GM19324 (cell line): ENCODE measurements at regions not wholly inside any gene's neighbourhood (a gene's known extent, or its start where the extent isn't known, plus 50 kb on each side); places are given as distances from the start of the nearest gene placed in this dataset.

ENCODE experiments used
- ATAC-seq: cut with Tn5 transposase; IDR thresholded peaks from one replicate; pipeline ENCODE4 v1.9.1; 2021; ENCODE audit warnings: mild to moderate bottlenecking, moderate library complexity; ENCODE audit not compliant: unreplicated experiment, low FRiP score

DNA sequence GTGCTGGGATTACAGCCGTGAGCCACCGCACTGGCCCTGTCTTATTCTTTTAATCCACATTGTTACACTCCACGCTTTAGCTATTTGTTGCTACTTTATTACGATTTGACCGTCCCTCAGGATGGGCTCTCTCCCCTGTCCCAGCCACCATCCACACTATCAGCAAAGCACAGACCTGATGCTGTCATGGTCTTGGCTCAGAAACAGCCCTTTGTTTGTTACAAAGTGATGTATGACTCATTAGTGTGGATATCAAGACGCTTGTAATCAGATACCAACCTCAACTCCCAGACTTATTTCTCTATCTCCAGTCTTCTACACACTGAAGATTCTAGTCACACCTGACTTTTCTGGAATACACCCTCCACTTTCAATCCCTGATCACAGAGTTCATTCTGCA is 84.6 kb upstream of the FREM2 start:
- no peak for ATAC-seq

DNA sequence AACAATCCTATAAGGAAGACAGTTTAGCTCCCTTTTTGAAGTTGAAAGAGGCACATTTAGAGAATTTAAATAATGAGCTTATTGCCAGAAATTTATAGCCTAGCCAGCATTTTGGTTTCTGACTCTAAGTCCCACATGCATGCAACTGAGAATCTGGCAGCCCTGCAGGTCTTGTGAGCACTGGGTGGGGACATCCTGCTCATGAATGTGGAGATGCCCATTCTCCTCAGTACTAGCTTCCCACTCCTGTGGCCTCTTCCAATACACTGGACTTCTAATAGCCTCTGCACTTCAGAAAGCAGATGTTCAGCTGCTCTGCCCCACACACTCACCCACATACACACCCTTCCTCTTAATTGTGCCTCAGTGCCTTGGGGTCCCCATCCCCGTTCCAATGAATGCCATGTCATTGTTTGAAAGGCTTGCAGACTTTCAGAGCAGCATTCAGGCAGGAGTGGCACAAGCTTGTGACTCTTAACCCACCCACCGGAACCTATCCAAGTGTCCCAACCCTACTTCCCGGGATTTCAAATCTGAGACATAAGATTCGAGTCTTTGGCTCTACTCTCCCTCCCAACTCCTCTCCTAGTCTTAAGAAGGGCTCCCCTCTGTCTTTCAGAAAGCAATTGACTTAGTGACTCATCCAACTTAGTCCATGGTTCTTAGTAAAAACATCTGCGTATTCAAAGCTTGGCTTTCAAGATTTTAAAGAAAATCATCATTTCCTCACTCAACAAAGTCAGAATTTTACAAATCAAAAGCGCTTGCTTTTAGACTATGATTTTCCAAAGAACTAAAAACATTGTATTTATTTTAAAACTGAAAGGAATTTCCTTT is 80.0 kb upstream of the FREM2 start:
- no peak for ATAC-seq

DNA sequence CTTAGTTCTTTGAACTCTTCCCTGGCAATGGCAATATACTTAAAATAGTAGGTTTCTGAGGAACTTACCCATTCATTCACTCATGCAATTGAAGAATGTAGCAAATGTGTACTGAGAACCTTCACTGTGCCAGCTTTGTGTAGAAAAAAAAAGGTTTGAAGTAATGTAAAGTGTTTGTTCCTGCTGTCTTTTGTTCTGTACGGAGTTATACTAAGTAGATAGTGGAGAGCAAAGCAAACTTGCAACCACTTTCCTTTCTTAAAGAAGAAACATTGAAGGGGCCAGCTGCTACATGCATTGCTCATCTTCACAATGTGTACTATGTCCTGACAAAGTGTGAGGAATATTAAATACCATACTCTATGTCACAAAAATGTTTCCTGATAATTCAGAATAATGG is 68.9 kb upstream of the FREM2 start:
- no peak for ATAC-seq

DNA sequence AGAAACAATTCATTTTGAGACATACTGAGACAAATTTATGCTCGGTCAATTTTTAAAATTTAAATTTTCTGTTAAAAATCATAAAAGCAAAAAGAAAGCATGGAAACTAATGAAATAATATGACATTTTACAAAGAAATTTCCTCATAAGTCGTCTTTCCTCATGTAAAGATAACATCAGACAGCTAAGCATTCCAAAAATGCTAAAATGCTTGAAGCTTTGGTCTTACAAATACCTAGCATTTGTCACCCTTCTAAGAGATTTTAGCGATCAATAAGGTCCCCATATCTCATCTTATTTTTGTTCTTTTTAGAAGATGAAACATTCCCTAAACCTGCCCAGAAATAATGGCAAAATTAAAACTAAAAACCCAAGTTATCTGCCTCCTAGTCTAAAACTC is 68.5 kb upstream of the FREM2 start:
- no peak for ATAC-seq

DNA sequence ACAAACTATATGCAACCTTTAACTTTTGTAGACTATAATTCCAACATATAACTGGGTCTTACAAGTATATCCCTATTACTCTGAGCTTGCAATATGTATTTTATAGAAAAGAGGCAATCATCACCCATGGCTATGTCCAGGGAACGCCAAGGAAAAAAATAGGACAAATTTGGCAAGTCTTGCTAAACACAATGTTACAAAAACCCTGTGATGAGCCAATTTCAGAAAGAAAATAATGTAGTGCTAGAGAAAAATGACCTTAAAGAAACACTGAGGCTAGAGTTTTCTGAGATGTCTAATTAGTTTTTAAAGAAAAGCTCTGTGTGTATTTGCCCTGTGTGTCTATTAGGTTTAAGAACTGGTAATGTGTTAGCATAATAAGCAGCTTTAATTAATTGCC is 68.0 kb upstream of the FREM2 start:
- no peak for ATAC-seq

DNA sequence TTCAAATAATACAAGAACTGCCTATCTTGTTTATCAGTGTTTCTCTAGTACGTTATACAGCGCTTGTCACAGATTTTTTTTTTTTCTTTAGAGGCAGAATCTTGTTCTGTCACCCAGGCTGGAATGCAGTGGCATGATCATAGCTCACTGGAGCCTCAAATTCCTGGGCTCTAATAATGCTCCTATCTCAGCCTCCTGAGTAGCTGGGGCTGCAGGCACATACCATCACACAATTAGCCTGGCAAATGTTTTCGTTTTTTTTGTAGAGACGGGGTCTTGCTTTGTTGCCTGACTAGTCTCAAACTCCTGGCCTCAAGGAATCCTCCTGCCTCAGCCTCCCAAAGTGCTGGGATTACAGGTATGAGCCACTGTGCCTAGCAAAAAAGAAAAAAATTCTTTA is 66.0 kb upstream of the FREM2 start:
- no peak for ATAC-seq

DNA sequence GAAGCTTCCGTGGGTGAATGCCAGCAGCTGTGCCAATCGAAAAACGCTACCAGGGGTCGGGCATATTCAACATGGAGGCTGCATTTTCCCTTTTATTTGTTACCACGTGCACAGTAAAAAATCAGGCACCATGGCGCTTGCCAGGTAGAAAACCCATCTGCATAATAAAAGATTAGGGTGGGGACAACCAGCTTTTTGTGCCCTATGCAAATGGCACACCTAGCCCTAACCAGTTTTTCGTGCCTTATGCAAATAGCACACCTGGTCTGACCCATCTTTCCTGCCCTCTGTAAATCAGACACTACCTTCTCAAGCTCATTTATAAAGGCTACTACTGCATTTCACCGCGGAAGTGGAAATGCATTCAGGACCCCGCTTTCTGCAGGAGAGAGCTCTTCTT is 62.1 kb upstream of the FREM2 start:
- no peak for ATAC-seq

DNA sequence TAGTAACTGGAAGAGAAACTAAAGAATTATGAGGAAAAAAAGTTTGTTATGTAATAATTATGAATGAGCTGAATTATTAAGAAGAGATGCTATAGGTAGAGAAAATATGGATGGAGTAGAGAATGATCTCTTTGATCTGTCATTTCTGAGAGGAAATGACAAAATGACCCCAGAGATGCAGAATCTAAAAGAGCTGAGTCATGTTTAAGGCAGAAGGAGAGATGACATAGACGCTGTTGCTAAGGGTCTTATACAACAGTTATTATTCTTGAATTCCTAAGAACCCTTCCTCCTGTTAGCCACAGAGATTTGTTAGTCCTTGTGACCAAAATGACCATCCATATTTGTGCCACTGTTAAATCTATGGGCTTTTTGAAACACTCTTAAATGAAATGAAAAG is 58.3 kb upstream of the FREM2 start:
- no peak for ATAC-seq

DNA sequence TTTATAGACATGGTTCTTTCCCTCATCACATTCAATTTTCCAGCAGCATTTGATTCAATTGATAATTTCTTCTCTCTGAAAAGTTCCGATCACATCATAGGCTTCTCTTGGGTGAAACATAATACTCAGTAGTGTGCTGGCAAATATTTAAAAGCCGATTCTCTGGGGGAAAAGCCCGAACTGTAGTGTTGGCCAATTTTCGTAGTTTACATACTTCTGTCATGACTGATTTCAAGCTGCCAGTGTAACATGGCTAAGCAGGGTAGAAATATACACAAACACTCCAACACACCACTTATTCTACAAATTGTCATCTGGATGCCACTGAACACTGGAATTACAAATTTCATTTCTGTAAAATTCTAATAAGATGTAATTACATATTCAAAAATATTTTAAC is 56.1 kb upstream of the FREM2 start:
- no peak for ATAC-seq

DNA sequence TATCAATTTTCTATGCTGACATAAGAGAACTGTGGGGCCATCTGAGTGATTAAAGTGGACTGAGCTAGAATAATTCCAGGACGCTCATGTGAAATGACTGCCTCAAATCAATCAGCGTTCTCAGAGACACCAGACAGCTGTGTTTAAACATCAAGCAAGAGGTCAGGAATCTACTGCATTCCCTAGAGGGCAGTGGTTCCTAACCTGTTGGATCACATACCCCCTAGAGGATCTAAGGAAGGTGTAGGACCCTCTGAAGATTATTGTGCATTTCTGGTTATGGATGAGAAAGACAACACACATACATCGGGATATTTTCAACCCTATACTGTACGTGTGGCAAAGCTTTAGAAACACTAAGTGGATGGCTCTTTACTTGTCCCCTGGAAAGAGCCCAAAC is 51.8 kb upstream of the FREM2 start:
- ATAC-seq = no peak

DNA sequence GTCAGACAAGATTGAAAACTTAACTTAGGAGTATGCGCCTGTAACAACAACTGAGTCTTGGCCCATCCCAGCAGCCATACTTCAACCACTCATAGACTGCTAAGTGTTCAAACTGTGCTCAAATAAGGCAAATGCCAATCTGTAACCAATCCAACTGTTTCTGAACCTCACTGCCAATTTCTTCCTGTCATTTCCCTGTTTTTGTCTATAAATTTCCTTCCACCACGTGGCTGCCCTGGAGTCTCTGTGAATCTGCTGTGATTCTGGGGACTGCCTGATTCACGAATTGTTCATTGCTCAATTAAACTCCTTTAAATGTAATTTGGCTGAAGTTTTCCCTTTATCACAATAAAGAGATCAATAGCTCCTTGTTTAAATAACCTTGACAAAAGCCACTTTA is 50.8 kb upstream of the FREM2 start:
- no peak for ATAC-seq

DNA sequence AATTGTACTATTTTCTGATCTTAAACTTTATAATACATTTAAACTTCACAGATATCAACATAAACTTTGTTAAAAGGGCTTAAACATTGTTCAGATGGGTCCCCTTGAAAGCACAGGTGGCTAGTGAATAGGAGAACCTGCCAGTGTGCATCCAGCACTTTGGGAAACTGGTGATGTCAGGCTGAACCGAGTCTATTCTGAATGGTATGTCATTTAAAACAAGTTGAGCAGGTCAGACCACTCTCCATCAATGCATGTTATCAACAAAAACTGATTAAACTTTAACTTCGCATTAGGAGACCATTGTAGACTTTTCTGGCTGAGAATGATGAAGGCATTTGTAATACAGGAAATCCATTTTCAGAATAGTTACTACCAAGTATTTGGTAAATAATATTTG is 50.1 kb upstream of the FREM2 start:
- ATAC-seq = no peak
